ENCODE measurements at regions not wholly inside any gene's neighbourhood (a gene's known extent, or its start where the extent isn't known, plus 50 kb on each side); places are given as distances from the start of the nearest gene placed in this dataset.

DNA sequence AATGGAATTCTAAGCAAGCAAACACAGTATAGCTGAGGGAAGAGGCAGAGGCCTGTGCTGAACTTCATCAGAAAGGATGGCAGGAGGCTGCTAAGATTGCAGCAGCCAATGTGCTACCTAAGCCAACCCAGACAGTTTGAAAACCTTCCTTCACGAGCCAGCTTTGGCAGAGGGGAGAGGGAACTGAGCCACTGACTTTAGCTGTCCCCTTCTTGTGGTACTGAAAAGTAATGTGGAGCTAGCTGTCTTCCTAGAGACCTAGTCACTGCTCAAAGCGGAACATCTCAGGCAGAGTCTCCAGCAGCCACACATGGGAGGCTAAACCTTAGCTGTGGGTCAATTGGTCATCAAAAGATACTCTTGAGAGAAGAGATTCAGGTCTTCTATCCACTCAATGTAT is 419.0 kb downstream of the FBXO15 start:
- H3K36me3 ChIP-seq (ENCODE audit: control insufficient read depth, insufficient read depth, low read length), result no peaks in the 10 kb centered on the region
- H3K27me3 Mint-ChIP-seq (ENCODE audit: insufficient read depth), result no peaks in the 10 kb centered on the region
- no peaks in the 10 kb centered on the region for H3K4me1 Mint-ChIP-seq
- no peak overlapping the region for H3K4me3 Mint-ChIP-seq
- DNase-seq, result no peak
- H3K36me3 Mint-ChIP-seq (ENCODE audit: low read depth), result no peaks in the 10 kb centered on the region
- H3K9me3 Mint-ChIP-seq, result peaks cover 6% of the 10 kb centered on the region
- H3K27me3 ChIP-seq (ENCODE audit: control insufficient read depth, insufficient read depth, low read length, poor library complexity, severe bottlenecking), result no peaks in the 10 kb centered on the region
- no peaks in the 10 kb centered on the region for H3K9me3 ChIP-seq (ENCODE audit: control insufficient read depth, low read length)
- no peak overlapping the region for H3K27ac Mint-ChIP-seq
- WGBS, 2 experiments (ENCODE audit: insufficient coverage in 1 of 2, insufficient read length in 1 of 2), result 85 to 89% methylated on average over 2 of the region's 2 CpGs
- no peak overlapping the region for H3K4me3 ChIP-seq (ENCODE audit: low read length)
- H3K4me1 ChIP-seq (ENCODE audit: control insufficient read depth, insufficient read depth, low read length), result no peaks in the 10 kb centered on the region
- no peak for TF ChIP-seq CTCF (conservative IDR thresholded peaks at IDR 0.05)
- no peak overlapping the region for H3K9ac ChIP-seq (ENCODE audit: extremely low read depth, low read length, poor library complexity, severe bottlenecking)
- no peak overlapping the region for H3K27ac ChIP-seq (ENCODE audit: low read depth, low read length)

DNA sequence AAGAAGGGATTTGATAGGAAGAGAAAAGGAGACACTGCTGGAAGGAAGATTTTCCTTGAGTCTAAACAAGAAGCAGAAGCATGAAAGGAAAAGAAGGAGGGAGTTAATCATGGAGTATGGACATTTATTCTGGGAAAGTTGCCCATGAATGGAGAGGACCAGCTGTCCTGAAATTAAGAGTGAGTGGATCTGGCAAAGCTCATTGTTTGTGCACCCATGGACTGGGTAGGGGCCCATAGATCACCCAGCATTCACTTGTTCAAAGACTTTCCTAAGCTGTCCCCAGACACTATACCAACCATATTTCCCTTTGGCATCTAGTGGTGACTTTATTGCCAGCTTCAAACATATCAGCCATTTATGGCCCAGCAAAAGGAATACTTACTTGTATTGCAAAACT is 422.7 kb downstream of the FBXO15 start:
- Mint-ChIP-seq H3K36me3 (ENCODE audit: low read depth) (no peaks in the 10 kb centered on the region), H3K27ac (no peak overlapping the region), H3K4me1 (no peaks in the 10 kb centered on the region), H3K9me3 (peaks cover 1% of the 10 kb centered on the region), H3K27me3 (ENCODE audit: insufficient read depth) (no peaks in the 10 kb centered on the region), H3K4me3 (no peak overlapping the region)
- Histone ChIP-seq H3K27me3 (ENCODE audit: control insufficient read depth, insufficient read depth, low read length, poor library complexity, severe bottlenecking) (no peaks in the 10 kb centered on the region), H3K9me3 (ENCODE audit: control insufficient read depth, low read length) (no peaks in the 10 kb centered on the region), H3K27ac (ENCODE audit: low read depth, low read length) (no peak overlapping the region), H3K4me1 (ENCODE audit: control insufficient read depth, insufficient read depth, low read length) (no peaks in the 10 kb centered on the region), H3K36me3 (ENCODE audit: control insufficient read depth, insufficient read depth, low read length) (no peaks in the 10 kb centered on the region), H3K4me3 (ENCODE audit: low read length) (no peak overlapping the region), H3K9ac (ENCODE audit: extremely low read depth, low read length, poor library complexity, severe bottlenecking) (no peak overlapping the region)
- no peak for DNase-seq
- TF ChIP-seq CTCF (conservative IDR thresholded peaks at IDR 0.05), result no peak

GRCh38 chr18:73719611-73720010 is 428.0 kb downstream of the FBXO15 start:
- H3K27me3 Mint-ChIP-seq (ENCODE audit: insufficient read depth), result no peaks in the 10 kb centered on the region
- H3K9me3 ChIP-seq (ENCODE audit: control insufficient read depth, low read length), result no peaks in the 10 kb centered on the region
- no peak overlapping the region for H3K4me3 ChIP-seq (ENCODE audit: low read length)
- no peak for DNase-seq
- no peak overlapping the region for H3K4me3 Mint-ChIP-seq
- H3K4me1 Mint-ChIP-seq, result no peaks in the 10 kb centered on the region
- no peaks in the 10 kb centered on the region for H3K27me3 ChIP-seq (ENCODE audit: control insufficient read depth, insufficient read depth, low read length, poor library complexity, severe bottlenecking)
- no peak overlapping the region for H3K27ac Mint-ChIP-seq
- no peak overlapping the region for H3K27ac ChIP-seq (ENCODE audit: low read depth, low read length)
- H3K9ac ChIP-seq (ENCODE audit: extremely low read depth, low read length, poor library complexity, severe bottlenecking), result no peak overlapping the region
- H3K4me1 ChIP-seq (ENCODE audit: control insufficient read depth, insufficient read depth, low read length), result no peaks in the 10 kb centered on the region
- H3K36me3 Mint-ChIP-seq (ENCODE audit: low read depth), result no peaks in the 10 kb centered on the region
- 89 to 100% methylated on average over 1 of the region's 2 CpGs for WGBS, 2 experiments (ENCODE audit: insufficient coverage in 1 of 2, insufficient read length in 1 of 2)
- TF ChIP-seq CTCF (conservative IDR thresholded peaks at IDR 0.05), result no peak
- no peaks in the 10 kb centered on the region for H3K36me3 ChIP-seq (ENCODE audit: control insufficient read depth, insufficient read depth, low read length)
- H3K9me3 Mint-ChIP-seq, result no peaks in the 10 kb centered on the region
